ENCODE measurements at regions not wholly inside any gene's neighbourhood (a gene's known extent, or its start where the extent isn't known, plus 50 kb on each side); places are given as distances from the start of the nearest gene placed in this dataset.
"Not testable (repeated sequence)": the region's sequence is repeated elsewhere in the genome, so short reads cannot be mapped to it uniquely, and the experiment has no call there.

DNA sequence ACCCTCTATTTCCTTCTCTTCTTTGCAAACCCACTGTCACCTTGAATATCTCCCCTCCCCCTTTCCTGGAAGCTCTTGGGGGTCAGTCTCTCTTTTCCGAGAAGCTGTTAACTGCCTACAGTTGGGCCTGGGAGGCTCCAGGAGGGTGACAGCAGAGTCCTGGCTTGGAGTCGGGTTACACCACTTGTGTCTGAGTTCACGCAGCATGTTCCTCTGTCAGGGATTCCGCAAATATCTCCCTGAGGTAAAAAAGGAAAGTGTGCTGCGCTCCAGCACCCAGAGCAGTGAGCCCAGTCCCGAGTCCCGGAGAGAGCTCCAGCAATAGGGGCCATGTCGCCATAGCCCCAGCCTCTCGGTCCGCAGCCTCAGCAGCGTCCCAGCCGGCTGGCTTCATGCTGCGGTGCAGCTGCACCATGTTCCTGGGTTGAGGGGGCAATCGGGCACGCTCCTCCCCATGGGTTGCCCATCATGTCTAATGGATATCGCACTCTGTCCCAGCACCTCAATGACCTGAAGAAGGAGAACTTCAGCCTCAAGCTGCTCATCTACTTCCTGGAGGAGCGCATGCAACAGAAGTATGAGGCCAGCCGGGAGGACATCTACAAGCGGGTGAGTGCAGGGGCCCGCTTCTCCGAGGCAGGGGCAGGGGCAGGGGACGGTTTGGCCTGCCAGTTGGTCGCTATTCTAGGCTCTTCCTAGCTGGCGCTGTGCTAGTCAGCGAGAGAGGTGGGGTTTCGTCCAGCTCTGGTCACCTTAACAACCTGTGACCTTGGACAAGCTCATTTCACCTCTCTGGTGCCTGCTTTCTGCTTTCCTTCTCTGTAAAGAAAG lies 101.3 kb upstream of the SEC22B start:
- DNase-seq (ENCODE audit: low spot score) = not testable (repeated sequence)

- DNase-seq (ENCODE audit: low spot score) = not testable (repeated sequence)
These were observed 100.4 kb upstream of the SEC22B start for GRCh38 chr1:120276710-120277109.

DNA sequence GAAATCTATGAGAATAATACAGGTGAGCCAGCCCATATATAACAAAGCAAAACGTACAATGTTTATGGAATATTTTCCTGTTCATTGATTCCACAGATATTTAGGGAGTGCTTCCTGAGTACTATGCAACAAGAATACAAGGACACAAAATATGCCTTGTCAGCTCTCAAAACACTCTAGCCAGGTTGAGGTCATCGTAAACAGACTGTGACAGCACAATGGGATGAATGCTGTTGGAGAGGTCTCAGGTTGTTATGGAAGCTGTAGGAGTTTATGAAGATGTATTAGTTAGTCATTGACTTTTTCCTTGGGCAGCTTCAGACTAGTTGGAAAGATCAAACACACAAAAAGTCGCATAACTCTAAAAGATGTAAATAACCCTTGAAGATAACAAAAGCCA lies 98.1 kb upstream of the SEC22B start:
- not testable (repeated sequence) for DNase-seq (ENCODE audit: low spot score)

DNA sequence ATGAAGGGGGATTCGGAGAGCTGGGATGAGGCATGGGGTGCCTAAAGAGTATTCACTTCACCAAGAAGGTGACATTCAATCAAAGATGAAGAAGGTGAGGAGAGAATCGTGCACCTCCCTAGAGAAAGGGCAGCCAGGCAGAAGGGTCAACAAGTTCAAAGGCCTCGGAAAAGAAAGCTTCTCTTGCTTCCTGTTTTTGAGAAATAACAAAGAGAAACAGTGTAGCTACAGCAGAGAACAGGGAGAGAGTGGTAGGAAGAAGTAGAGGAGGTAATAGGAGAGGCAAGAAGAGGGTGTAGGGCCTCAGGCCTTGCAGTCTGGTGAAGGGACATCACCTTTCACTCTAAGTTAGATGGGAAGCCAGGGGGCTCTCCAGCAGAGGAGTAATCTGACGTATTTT lies 97.0 kb upstream of the SEC22B start:
- DNase-seq (ENCODE audit: low spot score) = not testable (repeated sequence)

DNA sequence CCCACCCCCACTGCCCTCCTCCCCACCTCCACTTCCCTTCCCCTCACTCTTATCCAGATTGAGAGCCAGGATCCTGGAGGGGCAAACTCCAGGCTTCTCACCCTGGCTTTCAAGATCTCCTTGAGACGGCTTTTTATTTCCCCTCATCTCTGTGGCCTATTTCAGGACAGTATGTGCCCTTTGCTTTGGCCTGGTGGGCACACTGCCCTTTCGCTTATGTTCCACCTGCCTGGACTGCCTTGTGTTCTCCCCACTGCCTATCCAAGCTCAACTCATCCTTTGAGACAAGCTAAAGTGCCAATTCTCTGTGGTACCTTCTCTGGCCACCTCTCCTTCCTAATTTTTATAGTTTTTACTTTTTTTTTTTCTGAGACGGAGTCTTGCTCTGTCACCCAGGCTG lies 95.9 kb upstream of the SEC22B start:
- not testable (repeated sequence) for DNase-seq (ENCODE audit: low spot score)

DNA sequence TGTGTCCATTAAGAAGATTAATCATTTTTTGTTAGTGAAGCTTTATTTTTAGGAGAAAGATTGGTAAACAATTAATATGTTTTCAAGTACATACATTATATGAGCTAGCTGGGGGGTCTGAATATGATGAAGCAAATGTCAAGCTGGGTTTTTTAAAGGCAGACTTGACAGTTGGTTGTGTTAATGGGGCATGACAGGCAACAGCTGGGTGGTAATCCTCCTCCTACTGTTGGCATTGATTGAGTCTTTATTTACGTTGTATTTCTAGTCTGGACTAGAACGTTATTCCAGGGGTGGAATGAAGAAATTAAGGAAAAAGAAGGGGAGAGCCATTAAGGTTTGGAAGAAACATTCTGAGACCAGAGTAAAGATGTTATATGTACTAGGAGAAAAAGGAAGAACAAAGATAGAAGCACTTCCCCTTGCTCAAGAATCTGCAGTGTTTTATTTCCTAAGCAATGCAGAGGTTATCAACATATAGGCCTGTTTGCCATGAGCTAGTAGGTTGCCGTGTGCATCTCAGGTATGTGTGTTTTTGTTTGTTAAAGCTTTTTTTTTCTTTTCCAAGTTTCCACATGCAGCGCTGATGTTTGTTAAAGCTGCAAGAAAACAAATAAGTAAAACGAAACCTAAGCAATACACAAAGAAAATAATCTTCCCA lies 95.4 kb upstream of the SEC22B start:
- DNase-seq (ENCODE audit: low spot score) = not testable (repeated sequence)

- not testable (repeated sequence) for DNase-seq (ENCODE audit: low spot score)
These were observed 91.7 kb upstream of the SEC22B start for GRCh38 chr1:120267894-120268551.

GRCh38 chr1:120264564-120264963 lies 88.2 kb upstream of the SEC22B start:
- not testable (repeated sequence) for DNase-seq (ENCODE audit: low spot score)

DNA sequence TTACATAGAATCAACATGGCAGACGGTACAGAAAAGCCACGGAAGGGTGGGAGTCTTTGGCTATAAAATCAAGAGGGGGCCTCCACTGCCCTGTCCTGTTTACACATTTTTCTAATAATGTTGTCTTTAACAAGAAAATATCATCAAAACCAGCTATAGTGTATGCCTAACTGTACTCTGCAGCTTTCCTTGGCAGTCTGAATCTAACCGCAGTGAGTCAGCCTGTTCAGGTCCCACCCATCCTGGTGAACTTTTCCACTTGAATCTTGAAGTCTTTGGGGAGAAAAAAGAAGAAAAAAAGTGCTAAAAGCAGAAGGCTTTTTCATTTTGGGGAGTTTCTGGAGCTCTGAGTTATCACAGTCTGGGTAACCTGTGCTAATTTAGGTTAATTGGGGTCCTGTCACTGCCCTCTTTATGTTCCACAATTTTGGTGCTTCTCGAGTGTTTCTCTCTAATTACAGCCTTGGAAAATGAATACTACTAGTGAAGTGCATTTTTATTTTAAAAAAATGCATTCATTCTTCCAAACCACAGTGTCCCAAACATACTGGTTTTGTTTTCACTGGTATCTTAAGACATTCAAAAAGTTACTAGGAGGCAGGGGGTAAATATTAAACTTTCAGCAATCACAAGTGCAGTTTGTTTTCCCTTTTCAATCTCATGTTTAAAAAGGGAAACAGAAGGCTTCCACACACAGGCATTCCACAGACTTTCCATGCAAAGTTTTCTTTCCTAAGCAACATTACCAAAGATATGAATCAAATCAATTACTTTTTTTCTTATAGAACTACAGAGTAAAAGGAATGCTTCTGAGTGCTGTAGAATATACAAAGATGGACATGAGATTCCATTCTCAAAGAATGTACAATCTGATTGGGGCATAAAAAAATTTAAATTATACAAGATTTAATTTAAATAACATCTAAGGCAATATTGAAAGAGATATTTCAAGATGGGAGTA lies 86.8 kb upstream of the SEC22B start:
- DNase-seq (ENCODE audit: low spot score) = not testable (repeated sequence)

DNA sequence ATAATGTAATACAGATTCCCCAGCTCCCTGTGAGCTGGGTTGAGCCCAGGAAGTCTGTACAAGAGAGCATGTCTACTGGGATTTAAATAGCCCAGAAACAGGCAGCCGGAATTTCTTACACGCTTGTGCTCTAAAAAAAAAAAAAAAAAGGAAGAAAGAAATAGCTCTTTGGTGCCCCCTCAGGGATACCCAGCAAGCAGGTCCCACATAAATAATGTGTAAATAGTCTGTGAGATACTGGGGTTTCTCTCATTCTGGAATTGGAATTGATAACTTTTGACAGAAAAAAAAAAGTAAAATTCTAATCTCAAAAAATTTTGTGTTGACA lies 81.4 kb upstream of the SEC22B start:
- DNase-seq (ENCODE audit: low spot score) = not testable (repeated sequence)

DNA sequence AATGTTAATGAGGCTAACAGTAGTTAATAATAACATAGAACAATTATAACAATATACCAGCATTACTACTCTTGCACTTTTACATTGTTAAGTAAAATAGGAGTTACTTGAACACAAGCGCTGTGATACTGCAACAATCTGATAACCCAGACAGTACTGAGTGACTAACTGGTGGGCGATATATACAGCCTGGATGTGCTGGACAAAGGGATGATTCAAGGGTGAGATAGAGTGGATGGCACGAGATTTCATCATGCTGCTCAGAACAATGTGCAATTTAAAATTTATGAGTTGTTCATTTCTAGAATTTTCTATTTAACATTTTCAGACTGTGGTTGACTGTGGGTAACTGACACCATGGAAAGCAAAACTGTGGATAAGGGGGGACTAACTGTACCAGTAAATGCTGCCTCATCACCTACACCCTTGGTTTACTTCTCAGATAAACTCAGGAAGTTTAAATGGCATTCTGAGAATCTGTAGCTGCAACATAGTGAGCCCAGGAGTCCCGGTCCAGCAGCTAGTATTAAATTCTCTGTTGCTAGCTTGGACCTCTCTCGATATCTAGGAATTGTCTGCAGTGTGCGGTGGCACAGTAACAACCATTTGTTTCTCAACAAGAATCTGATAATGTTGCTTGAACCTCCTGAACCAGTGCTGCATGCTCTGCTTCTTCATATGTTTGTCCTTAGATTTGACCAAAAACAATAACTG lies 80.9 kb upstream of the SEC22B start:
- DNase-seq (ENCODE audit: low spot score) = not testable (repeated sequence)

GRCh38 chr1:120250756-120251155 lies 74.4 kb upstream of the SEC22B start:
- not testable (repeated sequence) for DNase-seq (ENCODE audit: low spot score)

DNA sequence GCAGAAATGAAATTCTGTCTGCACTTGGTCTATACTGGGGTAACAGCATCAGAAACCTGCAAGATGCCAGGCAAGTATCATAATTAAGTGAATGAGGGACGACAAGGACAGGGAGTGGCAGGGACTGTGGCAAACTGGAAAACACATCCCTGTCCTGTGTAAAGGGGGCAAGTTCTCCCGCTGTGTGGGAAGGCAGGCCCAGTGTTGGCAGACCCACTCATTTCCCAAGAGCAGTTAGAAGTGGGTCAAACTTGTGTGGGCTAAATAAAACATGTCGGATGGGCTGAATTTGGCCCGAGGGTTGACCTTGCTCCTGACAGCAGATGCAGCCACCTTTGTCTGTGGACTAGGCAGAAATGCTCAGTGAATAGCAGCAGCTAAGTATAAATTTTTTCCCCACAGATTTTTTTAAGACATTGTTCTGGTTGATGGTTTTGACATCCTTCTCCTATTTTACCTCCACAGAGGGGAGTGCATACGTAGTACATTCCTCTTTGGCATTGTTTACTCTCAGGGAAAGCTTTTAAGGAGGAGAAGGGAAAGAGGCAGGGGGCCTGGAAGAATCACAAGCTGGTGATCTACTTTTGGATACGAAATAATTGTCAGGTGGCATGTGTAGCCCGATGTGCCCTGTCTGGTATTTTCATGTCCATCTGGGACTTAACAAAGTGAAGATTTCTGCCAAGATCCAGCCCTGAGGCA lies 72.6 kb upstream of the SEC22B start:
- DNase-seq (ENCODE audit: low spot score) = not testable (repeated sequence)

- not testable (repeated sequence) for DNase-seq (ENCODE audit: low spot score)
These were observed 71.9 kb upstream of the SEC22B start for GRCh38 chr1:120248203-120248602.

DNA sequence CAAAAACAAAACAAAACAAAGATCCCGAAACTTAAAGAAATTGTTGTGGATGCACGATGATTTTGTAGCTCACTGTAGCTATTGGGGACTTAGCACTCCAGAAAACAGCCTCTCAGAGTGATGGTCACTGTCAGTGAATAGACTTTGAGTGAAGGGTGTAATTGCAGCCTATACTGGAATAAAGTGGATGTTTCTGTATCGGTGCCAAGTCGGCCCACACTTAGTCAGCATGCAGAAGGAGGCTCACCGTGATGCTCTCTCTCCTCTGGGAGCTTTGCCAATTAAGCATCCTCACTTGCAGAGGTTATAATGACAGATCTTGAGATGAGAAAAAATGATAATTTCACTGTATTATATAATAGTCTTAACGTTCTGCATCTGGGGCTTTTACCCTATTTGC lies 67.5 kb upstream of the SEC22B start:
- DNase-seq (ENCODE audit: low spot score) = not testable (repeated sequence)

- not testable (repeated sequence) for DNase-seq (ENCODE audit: low spot score)
These were observed 66.3 kb upstream of the SEC22B start for GRCh38 chr1:120242582-120242981.

GRCh38 chr1:120241868-120242267 lies 65.5 kb upstream of the SEC22B start:
- DNase-seq (ENCODE audit: low spot score) = not testable (repeated sequence)

DNA sequence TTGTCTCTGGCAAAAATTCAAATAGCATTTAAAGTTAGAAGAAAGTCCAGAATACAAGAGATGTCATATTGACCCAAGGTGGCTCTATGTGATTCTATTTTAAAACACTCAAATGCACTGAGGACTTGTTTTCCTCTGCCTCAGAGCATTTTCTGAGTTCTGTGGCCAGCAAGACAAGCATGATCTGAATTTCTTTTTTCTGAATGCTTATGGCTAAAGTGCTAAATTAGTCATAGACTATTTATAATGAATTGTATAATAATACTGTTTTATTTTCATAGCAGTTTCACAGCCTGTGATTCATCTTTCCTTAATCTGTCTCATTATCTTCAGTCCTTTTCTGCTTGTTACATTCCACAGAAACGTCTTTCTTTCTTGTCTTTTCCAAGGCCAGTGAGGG lies 63.9 kb upstream of the SEC22B start:
- not testable (repeated sequence) for DNase-seq (ENCODE audit: low spot score)

GRCh38 chr1:120239351-120239750 lies 63.0 kb upstream of the SEC22B start:
- not testable (repeated sequence) for DNase-seq (ENCODE audit: low spot score)

GRCh38 chr1:120238867-120239266 lies 62.5 kb upstream of the SEC22B start:
- not testable (repeated sequence) for DNase-seq (ENCODE audit: low spot score)

Data from germinal center (tissue), 1 donor.